Endodermal cell (in vitro differentiated cells): ENCODE measurements at regions not wholly inside any gene's neighbourhood (a gene's known extent, or its start where the extent isn't known, plus 50 kb on each side); places are given as distances from the start of the nearest gene placed in this dataset.

Experiments used
- DNase-seq: peaks from one replicate; pipeline ENCODE4 v3.0.0-alpha.2; 2017
- H3K27ac ChIP-seq: 2 replicates; pipeline ENCODE4 v1.5.1; 2013; ENCODE audit warnings: mild to moderate bottlenecking, low read depth, low read length, moderate library complexity
- H3K27me3 ChIP-seq: 2 replicates; pipeline ENCODE4 v1.6.1; 2013; ENCODE audit warnings: mild to moderate bottlenecking, low read length, moderate library complexity; ENCODE audit not compliant: insufficient read depth, control insufficient read depth, poor library complexity, severe bottlenecking
- H3K36me3 ChIP-seq: 2 replicates; pipeline ENCODE4 v1.7.0; 2013; ENCODE audit warnings: mild to moderate bottlenecking, low read length, moderate library complexity; ENCODE audit not compliant: control insufficient read depth, insufficient read depth
- H3K4me1 ChIP-seq: one replicate; pipeline ENCODE4 v1.7.0; 2013; ENCODE audit warnings: low read length; ENCODE audit not compliant: control insufficient read depth, insufficient read depth
- H3K4me3 ChIP-seq: 2 replicates; pipeline ENCODE4 v1.5.1; 2013; ENCODE audit warnings: mild to moderate bottlenecking, low read length, moderate library complexity
- H3K9ac ChIP-seq: 2 replicates; pipeline ENCODE4 v1.6.1; 2013; ENCODE audit warnings: mild to moderate bottlenecking, low read length, moderate library complexity; ENCODE audit not compliant: poor library complexity, severe bottlenecking; ENCODE audit errors: extremely low read depth
- H3K9me3 ChIP-seq: 2 replicates; pipeline ENCODE4 v1.6.1; 2013; ENCODE audit warnings: mild to moderate bottlenecking, low read length, moderate library complexity; ENCODE audit not compliant: control insufficient read depth
- H3K27ac Mint-ChIP-seq: 2 replicates; pipeline ENCODE4 v1.8.0; 2020; ENCODE audit warnings: mixed read lengths
- H3K27me3 Mint-ChIP-seq: 2 replicates; pipeline ENCODE4 v1.8.0; 2021; ENCODE audit warnings: mild to moderate bottlenecking, mixed read lengths; ENCODE audit not compliant: insufficient read depth
- H3K36me3 Mint-ChIP-seq: 2 replicates; pipeline ENCODE4 v1.8.0; 2020; ENCODE audit warnings: low read depth, mixed read lengths
- H3K4me1 Mint-ChIP-seq: 2 replicates; pipeline ENCODE4 v1.8.0; 2020; ENCODE audit warnings: mixed read lengths
- H3K4me3 Mint-ChIP-seq: 2 replicates; pipeline ENCODE4 v1.8.0; 2020; ENCODE audit warnings: mild to moderate bottlenecking, moderate library complexity, mixed read lengths
- H3K9me3 Mint-ChIP-seq: 2 replicates; pipeline ENCODE4 v1.8.0; 2020; ENCODE audit warnings: mild to moderate bottlenecking, mixed read lengths
- WGBS, 2 experiments: methylation state at CpG; one replicate each; pipeline versions ENCODE4 v1.1.5 to v1.1.7; 2013; ENCODE audit warnings: missing lambda C conversion rate in 2 of 2, mixed read lengths in 1 of 2; ENCODE audit not compliant: insufficient coverage in 1 of 2, insufficient read length in 1 of 2; 5-methylcytosine and 5-hydroxymethylcytosine counted together
- TF ChIP-seq, protein P1 (sequence below): fragments of 200-600 bp; sonication (generic); conservative IDR thresholded peaks from 2 replicates; pipeline ENCODE4 v1.5.0; 2021; ENCODE audit warnings: antibody characterized with exemption, mild to moderate bottlenecking

DNA sequence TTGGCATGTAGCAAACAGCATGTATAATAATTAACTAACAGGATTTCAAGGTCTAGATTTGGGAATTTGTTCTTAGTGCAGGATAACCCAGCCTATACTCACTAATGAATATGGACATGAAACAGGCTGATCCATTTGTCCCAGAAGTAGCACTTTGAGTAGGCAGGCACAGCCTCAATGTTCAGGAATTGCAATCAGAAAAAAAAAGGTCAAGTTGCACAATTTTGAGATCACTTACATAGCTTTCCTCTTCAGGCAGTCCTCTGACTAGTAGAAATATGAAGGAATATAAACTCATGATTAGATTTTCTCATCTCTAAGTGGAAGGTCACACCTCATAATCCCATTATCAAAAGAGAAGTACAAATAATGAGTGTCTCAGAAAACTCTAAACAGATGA, 921.4 kb upstream of the CELF2 start:
- H3K9me3 Mint-ChIP-seq: no peaks in the 10 kb centered on the region
- H3K27me3 Mint-ChIP-seq: no peaks in the 10 kb centered on the region
- Histone ChIP-seq H3K27me3 (no peaks in the 10 kb centered on the region), H3K27ac (no peak overlapping the region), H3K4me1 (no peaks in the 10 kb centered on the region), H3K4me3 (no peak overlapping the region), H3K36me3 (no peaks in the 10 kb centered on the region), H3K9me3 (no peaks in the 10 kb centered on the region), H3K9ac (no peak overlapping the region)
- no peaks in the 10 kb centered on the region for H3K36me3 Mint-ChIP-seq
- no peak for DNase-seq
- H3K27ac Mint-ChIP-seq: no peak overlapping the region
- H3K4me3 Mint-ChIP-seq: no peak overlapping the region
- H3K4me1 Mint-ChIP-seq: no peaks in the 10 kb centered on the region
- TF ChIP-seq, protein P1, sequence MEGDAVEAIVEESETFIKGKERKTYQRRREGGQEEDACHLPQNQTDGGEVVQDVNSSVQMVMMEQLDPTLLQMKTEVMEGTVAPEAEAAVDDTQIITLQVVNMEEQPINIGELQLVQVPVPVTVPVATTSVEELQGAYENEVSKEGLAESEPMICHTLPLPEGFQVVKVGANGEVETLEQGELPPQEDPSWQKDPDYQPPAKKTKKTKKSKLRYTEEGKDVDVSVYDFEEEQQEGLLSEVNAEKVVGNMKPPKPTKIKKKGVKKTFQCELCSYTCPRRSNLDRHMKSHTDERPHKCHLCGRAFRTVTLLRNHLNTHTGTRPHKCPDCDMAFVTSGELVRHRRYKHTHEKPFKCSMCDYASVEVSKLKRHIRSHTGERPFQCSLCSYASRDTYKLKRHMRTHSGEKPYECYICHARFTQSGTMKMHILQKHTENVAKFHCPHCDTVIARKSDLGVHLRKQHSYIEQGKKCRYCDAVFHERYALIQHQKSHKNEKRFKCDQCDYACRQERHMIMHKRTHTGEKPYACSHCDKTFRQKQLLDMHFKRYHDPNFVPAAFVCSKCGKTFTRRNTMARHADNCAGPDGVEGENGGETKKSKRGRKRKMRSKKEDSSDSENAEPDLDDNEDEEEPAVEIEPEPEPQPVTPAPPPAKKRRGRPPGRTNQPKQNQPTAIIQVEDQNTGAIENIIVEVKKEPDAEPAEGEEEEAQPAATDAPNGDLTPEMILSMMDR: no peak

DNA sequence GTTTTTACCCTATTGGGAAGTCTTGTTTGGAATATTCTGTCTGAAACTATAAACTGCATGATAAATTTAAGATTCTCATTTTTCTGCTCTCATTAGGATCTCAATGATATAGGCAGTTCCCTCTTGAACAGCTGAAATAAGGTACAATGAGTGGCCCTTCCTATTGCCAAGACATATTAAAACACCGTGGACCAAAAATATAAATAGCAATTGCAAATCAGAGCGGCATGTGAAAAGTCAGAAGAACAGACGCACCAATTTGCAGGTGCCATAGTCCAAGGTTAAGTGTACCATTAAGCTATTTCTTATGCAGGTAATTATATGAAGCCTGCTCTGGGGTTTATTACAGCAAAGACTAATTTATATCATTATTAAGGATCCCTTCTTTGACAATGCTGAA, 920.8 kb upstream of the CELF2 start:
- no peak for DNase-seq
- no peak overlapping the region for H3K4me3 Mint-ChIP-seq
- Histone ChIP-seq H3K36me3 (no peaks in the 10 kb centered on the region), H3K4me3 (no peak overlapping the region), H3K4me1 (no peaks in the 10 kb centered on the region), H3K27ac (no peak overlapping the region), H3K9me3 (no peaks in the 10 kb centered on the region), H3K9ac (no peak overlapping the region), H3K27me3 (no peaks in the 10 kb centered on the region)
- H3K4me1 Mint-ChIP-seq: no peaks in the 10 kb centered on the region
- no peaks in the 10 kb centered on the region for H3K36me3 Mint-ChIP-seq
- H3K27me3 Mint-ChIP-seq: no peaks in the 10 kb centered on the region
- H3K9me3 Mint-ChIP-seq: no peaks in the 10 kb centered on the region
- H3K27ac Mint-ChIP-seq: no peak overlapping the region
- TF ChIP-seq, protein P1: no peak
- WGBS, 2 experiments: 85 to 100% methylated on average over 1 to 3 of the region's 3 CpGs

DNA sequence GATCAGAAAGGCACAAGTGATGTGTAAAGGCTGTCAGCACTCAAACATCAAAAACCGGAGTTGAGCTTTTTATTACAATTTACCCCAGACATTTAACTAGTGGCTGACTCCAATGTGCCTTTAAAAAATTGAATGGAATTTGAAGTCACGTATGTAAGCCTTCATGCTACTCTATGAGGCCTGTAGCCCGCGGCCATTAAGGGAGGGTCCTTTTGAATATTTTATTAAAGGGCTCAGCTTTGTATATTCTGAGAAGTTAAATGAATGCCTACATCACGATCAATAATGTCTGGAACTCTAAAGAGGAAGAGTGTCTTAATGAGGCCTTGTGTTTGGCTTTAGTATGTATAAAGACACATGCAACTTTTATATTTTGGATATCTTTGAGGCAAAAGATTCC, 916.6 kb upstream of the CELF2 start:
- H3K4me1 ChIP-seq: no peaks in the 10 kb centered on the region
- no peak overlapping the region for H3K4me3 ChIP-seq
- no peaks in the 10 kb centered on the region for H3K9me3 ChIP-seq
- H3K9me3 Mint-ChIP-seq: no peaks in the 10 kb centered on the region
- 93 to 95% methylated on average over 4 to 5 of the region's 5 CpGs for WGBS, 2 experiments
- no peak overlapping the region for H3K4me3 Mint-ChIP-seq
- no peaks in the 10 kb centered on the region for H3K36me3 ChIP-seq
- DNase-seq: no peak
- H3K27ac ChIP-seq: no peak overlapping the region
- no peak overlapping the region for H3K9ac ChIP-seq
- H3K27ac Mint-ChIP-seq: no peak overlapping the region
- TF ChIP-seq, protein P1: no peak
- H3K4me1 Mint-ChIP-seq: no peaks in the 10 kb centered on the region
- no peaks in the 10 kb centered on the region for H3K27me3 ChIP-seq
- no peaks in the 10 kb centered on the region for H3K27me3 Mint-ChIP-seq
- no peaks in the 10 kb centered on the region for H3K36me3 Mint-ChIP-seq
